HG03354 (cell line): ENCODE measurements at regions not wholly inside any gene's neighbourhood (a gene's known extent, or its start where the extent isn't known, plus 50 kb on each side); places are given as distances from the start of the nearest gene placed in this dataset.
"Not testable (repeated sequence)": the region's sequence is repeated elsewhere in the genome, so short reads cannot be mapped to it uniquely, and the experiment has no call there.

Experiments used
- ATAC-seq: cut with Tn5 transposase; IDR thresholded peaks from one replicate; pipeline ENCODE4 v1.9.1; 2021; ENCODE audit warnings: mild to moderate bottlenecking; ENCODE audit not compliant: unreplicated experiment, poor library complexity, severe bottlenecking

GRCh38 chr12:114616081-114616480 lies 67.9 kb downstream of the TBX3 start:
- no peak for ATAC-seq

GRCh38 chr12:114614040-114614439 lies 69.9 kb downstream of the TBX3 start:
- no peak for ATAC-seq

GRCh38 chr12:114612062-114612461 lies 71.9 kb downstream of the TBX3 start:
- no peak for ATAC-seq

GRCh38 chr12:114611145-114612018 lies 72.6 kb downstream of the TBX3 start:
- ATAC-seq, result no peak

- ATAC-seq, result no peak
Observed at GRCh38 chr12:114608509-114608908, 75.5 kb downstream of the TBX3 start.

- ATAC-seq, result no peak
Observed at GRCh38 chr12:114605918-114606317, 78.1 kb downstream of the TBX3 start.

- ATAC-seq, result no peak
Observed at GRCh38 chr12:114604606-114605005, 79.4 kb downstream of the TBX3 start.

- not testable (repeated sequence) for ATAC-seq
Observed at GRCh38 chr12:114600584-114600983, 83.4 kb downstream of the TBX3 start.

GRCh38 chr12:114598111-114598510 lies 85.9 kb downstream of the TBX3 start:
- no peak for ATAC-seq

- ATAC-seq, result no peak
Observed at GRCh38 chr12:114592946-114593345, 91.0 kb downstream of the TBX3 start.

- ATAC-seq, result no peak
Observed at GRCh38 chr12:114588061-114588460, 95.9 kb downstream of the TBX3 start.

- no peak for ATAC-seq
Observed at GRCh38 chr12:114580306-114580705, 103.7 kb downstream of the TBX3 start.

- ATAC-seq, result no peak
Observed at GRCh38 chr12:114579389-114579788, 104.6 kb downstream of the TBX3 start.

- no peak for ATAC-seq
Observed at GRCh38 chr12:114562654-114563053, 121.3 kb downstream of the TBX3 start.

- no peak for ATAC-seq
Observed at GRCh38 chr12:114555451-114555850, 128.5 kb downstream of the TBX3 start.

GRCh38 chr12:114547636-114548035 lies 136.3 kb downstream of the TBX3 start:
- no peak for ATAC-seq

- no peak for ATAC-seq
Observed at GRCh38 chr12:114530417-114530816, 124.5 kb upstream of the TBX5 start.

GRCh38 chr12:114529966-114530365 lies 124.0 kb upstream of the TBX5 start:
- no peak for ATAC-seq

GRCh38 chr12:114528766-114529165 lies 122.8 kb upstream of the TBX5 start:
- no peak for ATAC-seq

GRCh38 chr12:114521160-114521559 lies 115.2 kb upstream of the TBX5 start:
- ATAC-seq, result not testable (repeated sequence)

- ATAC-seq, result no peak
Observed at GRCh38 chr12:114512351-114512750, 106.4 kb upstream of the TBX5 start.
